GM19025 (cell line): ENCODE measurements at regions not wholly inside any gene's neighbourhood (a gene's known extent, or its start where the extent isn't known, plus 50 kb on each side); places are given as distances from the start of the nearest gene placed in this dataset.
"Not testable (repeated sequence)": the region's sequence is repeated elsewhere in the genome, so short reads cannot be mapped to it uniquely, and the experiment has no call there.

Source experiments
- ATAC-seq: cut with Tn5 transposase; IDR thresholded peaks from one replicate; pipeline ENCODE4 v1.9.1; 2021; ENCODE audit warnings: mild to moderate bottlenecking, low read depth, moderate library complexity; ENCODE audit not compliant: unreplicated experiment

DNA sequence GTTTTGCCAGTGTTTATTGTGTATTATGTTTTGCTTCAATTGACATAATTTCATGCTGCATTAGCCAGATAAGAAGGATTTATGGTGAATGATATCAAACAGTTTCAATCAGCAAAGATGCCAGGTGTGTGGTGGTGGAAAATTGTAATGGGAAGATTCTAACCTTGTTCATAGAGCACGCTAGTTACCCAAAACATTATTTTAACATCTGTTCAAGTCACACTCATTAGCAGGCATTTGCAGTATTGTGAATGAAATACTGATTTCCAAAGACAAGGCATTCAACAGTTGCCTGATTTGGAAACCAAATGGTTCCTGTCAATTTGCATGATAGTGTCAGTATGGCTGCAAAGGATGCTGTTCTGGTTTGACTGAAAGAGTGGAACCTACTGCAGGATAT is 129.7 kb downstream of the EPC1 start:
- ATAC-seq: no peak

DNA sequence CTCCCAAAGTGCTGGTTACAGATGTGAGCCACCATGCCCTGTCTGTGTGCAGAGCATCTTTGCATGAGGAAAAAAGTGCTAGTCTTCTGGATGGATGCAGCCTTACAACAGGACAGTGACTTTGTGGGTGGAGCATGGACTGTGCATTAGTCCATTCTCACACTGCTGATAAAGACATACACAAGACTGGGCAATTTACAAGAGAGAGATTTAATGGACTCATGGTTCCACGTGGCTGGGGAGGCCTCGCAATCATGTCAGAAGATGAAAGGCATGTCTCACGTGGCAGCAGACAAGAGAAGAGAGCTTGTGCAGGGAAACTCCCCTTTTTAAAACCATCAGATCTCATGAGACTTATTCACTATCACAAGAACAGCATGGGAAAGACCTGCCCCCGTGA is 133.1 kb downstream of the EPC1 start:
- not testable (repeated sequence) for ATAC-seq

DNA sequence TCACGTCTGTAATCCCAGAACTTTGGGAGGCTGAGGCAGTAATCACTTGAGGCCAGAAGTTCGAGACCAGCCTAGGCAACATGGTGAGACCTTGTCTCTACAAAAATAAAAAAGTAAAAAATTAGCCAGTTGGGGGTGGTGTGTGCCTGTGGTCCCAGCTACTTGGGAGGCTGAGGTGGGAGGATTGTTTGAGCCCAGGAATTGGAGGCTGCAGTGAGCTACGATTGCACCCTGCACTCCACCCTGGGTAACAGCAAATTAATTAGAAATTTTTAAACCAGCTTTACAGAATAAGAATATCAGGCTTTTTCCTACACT is 136.0 kb downstream of the EPC1 start:
- no peak for ATAC-seq

DNA sequence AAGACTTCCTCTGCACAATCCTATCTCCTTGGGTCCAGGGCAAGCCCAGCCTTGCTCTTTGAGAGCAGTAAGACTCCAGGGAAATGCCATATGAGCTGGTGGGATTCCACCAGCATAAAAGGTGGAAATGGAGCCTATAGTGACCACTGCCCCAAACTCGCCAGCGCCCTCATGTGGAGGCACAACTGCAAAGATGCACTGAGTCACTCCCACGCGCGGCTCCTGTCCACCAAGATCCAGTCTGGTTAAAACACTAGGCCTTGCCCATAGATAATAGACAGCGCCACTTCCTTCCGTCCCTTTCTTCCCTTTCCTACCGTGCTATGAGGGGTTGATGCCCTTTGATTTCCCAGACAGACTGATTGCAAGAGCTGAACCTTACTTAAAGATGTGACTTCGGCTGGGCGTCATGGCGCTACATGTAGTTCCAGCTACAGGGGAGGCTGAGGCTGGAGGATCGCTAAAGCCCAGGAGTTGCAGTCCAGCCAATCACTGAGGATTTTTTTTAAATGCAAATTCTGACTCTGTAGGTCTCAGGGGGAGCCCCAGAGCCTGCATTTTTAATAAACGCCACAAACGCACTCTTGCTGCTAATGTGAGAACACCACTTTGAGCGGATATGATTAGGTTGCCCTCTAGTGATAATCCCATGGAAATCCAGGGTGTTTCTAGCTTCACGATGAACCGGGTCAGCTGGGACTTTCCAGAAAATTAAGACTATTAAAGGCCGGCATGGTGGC is 136.5 kb downstream of the EPC1 start:
- ATAC-seq: no peak

DNA sequence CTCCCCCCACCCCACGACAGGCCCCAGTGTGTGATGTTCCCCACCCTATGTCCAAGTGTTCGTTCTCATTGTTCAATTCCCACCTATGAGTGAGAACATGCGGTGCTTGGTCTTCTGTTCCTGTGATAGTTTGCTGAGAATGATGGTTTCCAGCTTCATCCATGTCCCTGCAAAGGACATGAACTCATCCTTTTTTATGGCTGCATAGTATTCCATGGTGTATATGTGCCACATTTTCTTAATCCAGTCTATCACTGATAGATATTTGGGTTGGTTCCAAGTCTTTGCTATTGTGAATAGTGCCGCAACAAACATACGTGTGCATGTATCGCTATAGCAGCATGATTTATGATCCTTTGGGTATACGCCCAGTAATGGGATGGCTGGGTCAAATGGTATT is 139.0 kb downstream of the EPC1 start:
- ATAC-seq: not testable (repeated sequence)

DNA sequence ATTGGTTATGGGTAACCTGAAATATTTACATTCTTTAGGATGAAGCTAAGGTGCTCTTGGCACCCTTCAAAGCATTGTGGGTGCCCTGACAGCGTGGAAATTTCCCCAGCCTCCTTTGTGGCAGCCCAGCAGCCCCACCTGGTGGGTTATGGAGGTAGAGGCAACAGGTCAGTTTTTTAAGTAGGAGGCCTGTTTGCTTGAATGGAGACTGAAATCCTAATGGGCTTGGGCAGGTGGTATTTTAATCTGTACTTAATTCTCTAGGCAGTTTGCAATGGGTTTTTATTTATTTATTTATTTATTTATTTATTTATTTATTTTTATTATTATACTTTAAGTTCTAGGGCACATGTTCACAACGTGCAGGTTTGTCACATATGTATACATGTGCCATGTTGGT is 139.4 kb downstream of the EPC1 start:
- ATAC-seq: no peak

DNA sequence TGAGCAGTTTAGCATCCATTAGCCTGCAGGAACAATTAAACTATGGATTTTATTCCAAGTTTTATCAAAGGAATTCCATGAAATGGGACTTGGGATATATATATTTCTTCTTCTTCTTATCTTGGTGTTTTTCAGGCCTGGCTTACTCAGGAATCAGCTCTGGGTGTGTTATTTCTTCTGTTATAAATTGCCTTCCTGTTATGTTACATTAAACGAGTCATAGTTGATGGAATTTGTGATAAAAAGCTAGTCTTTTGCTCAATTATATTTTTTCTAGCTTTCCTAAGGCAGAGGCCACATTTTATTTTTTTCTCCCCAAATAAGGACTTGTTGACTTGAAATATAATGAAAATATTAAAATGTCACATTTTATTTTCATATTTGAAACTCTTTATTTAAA is 141.3 kb downstream of the EPC1 start:
- ATAC-seq: no peak

DNA sequence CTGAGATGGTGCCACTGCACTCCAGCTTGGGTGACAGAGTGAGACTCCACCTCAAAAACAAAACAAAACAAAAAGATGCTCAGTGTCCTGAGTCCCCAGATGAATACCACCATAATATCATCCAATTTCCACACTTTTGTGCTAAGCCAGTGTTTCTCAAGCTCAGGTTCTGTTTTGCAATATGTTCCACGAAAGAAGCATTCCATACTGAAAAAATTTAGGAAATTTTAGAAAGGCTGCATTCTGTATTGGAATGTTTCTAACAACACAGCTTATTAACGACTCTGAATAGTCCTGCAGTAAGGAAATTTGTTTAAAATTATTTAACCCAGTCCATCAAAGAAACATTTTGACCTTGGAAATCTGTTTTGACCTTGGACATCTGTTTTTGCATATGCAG is 142.4 kb downstream of the EPC1 start:
- no peak for ATAC-seq

DNA sequence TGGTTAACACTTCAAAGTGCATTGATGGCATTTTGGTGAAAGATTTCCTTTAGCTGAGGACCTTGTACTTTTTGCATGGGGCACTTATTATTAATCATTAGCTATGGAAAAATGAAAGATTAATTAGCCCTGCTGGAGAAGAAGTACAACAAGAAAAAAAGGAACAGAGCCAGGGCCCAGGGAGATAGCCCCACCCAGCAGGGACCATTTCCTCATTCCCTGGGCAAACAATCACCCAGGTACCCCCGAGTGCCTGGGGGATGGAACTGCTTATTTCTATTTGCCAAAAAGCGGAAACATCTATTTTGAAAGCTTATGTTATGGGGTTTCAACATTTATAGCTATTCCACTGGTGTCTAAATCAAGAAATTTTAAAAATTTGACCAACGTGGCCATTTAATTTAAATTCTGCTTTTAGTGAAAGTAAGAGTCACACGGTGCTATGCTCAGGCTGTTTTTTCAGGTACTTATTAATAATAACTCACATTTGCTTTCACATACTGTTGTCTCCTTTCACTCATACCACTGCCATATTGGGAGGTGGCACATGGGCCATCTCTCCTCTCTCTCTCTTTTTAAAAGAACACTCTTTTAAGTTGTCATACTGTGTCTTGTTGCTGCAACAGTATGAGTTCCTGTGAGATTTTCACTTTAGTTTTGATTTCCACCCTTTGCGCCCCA is 143.6 kb upstream of the KIF5B start:
- no peak for ATAC-seq

DNA sequence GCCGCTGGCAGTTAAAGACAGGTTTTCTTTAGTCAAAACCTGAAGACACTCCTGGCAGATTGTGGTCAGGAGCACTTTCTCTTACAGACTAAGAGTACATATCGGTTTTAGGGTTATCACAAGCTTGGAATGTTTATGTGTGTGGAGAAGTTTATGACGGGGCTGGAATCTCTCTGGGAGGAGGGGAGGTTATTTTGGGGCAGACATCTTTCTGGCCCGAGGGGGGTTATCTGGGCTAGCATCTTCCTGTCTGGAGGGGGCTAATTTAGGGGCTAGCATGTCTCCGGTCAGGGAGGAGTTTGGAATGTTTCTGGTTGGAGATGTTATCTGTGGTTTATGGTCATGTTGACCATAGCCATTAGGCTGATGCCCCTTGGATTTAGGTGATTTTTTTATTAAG is 141.2 kb upstream of the KIF5B start:
- ATAC-seq: no peak

DNA sequence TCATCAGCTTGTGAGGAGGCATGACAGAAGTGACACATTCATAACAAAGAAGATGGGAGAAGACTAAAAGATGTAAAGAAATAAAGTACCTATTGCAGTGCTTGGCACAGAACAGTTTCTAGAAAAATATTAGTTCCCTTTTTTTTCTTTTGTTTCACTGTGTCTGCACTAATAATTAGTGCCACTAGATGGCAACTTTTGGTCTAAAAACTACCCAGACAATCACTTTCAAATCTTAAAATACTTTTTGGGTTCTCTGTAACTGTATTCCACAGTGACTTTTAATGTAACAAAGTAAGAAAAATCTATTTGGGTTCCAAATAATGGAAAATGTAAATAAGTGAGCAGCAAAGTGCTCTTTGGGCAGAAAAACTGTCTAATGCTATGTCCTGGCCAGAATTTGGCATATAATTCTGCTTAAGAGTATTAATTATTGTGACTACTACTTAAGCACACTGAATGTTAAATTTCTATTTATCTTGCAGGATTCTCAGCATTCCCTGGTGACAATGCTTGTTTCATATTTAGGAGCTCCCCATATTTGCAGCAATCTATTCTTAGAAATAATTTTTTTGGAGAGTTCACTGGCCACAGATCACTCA is 134.8 kb upstream of the KIF5B start:
- ATAC-seq: no peak

DNA sequence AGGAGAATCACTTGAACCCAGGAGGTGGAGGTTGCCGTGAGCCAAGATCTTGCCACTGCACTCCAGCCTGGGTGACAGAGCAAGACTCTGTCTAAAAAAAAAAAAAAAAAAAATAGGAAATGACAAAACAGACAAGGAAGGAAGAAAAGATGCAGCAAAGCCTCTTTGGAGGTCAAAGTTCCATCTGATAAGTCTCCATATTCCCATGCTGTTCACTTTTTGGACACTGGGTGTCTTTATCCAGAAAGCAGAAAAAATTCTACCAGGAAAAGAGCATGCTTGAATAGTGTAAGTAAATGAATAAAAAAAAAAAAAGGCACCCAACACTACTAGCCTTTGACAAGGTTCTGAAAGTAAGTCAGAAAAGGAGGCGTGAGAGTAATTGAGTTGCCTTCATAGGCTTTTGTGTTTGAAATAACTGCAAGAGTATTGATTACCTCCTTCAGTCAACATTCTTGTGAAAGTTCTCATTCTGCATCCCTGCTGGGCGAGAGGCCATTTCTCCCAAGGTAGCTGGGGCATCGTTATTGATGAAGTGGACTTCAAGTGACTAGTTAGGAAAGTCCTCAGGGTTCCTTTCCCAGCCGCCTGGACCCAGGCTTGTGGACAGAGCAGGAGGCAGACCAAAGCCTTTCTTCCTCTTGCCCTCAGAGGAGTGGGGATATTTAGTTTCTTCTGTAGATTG is 133.3 kb upstream of the KIF5B start:
- no peak for ATAC-seq

DNA sequence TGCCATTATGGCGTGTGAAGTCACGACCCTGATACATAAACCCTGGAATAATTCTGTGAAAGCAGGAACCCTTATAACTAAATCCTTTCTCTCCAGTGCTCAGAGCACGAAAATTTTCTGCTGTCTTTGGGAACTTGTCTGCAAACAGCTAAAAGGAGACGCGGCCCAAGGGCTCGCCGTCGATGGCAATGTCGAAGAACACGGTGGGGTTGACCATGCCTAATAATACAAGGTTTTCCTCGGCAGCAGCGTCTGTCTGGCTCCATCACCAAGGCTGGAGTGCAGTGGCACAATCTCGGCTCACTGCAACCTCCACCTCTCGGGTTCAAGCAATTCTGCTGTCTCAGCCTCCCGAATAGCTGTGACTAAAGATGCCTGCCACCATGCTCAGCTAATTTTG is 132.4 kb upstream of the KIF5B start:
- ATAC-seq: not testable (repeated sequence)

DNA sequence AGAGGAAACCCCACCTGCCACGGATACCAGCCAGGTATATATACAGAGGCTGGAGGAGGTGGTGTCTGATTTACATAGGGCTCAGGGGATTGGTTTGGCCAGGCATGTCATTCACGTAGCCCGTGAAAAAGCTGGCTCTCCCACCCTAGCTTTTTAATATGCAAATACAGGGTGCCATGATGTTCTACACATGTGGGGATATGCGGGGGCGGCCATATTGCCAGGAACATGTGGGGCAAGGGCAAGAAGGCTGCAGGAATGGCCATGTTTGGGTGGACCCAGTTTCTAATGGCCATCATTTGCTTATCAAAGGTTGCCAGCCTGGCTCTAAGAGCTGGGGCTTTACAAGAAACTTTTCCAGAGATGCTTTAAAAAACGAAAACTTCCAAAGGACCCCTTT is 131.5 kb upstream of the KIF5B start:
- no peak for ATAC-seq

DNA sequence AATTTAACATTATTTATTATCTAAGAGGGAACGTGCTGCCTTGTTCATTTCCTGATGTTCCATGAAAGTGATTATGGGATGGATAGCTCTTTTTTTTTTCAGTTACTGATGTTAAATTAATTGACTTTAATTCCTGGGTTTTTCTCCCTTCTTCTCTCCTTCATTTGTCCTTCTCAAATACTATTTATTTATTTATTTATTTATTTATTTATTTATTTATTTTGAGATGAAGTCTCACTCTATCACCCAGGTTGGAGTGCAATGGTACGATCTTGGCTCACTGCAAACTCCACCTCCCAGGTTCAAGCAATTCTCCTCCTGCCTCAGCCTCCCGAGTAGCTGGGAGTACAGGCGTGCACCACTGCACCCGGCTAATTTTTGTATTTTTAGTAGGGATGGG is 127.4 kb upstream of the KIF5B start:
- ATAC-seq: not testable (repeated sequence)

DNA sequence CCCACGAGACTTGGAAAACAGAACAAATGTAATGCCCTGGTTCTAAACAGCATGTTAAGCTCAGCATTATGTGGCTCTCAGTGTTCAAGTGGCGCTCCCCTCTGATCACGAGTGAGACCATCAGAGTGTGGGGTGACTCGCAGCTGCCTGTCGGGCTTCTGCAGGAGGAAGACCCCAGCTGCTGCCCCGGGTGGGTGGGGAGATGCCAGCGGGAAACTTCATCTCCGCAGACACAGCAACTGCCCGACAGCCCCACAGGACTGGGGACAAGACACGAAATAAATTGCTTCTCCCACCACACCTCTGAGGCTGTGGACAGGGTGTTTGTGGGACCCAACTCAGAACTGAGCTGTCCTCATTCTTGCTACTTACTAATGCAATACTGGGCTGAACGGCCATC is 126.3 kb upstream of the KIF5B start:
- ATAC-seq: no peak

DNA sequence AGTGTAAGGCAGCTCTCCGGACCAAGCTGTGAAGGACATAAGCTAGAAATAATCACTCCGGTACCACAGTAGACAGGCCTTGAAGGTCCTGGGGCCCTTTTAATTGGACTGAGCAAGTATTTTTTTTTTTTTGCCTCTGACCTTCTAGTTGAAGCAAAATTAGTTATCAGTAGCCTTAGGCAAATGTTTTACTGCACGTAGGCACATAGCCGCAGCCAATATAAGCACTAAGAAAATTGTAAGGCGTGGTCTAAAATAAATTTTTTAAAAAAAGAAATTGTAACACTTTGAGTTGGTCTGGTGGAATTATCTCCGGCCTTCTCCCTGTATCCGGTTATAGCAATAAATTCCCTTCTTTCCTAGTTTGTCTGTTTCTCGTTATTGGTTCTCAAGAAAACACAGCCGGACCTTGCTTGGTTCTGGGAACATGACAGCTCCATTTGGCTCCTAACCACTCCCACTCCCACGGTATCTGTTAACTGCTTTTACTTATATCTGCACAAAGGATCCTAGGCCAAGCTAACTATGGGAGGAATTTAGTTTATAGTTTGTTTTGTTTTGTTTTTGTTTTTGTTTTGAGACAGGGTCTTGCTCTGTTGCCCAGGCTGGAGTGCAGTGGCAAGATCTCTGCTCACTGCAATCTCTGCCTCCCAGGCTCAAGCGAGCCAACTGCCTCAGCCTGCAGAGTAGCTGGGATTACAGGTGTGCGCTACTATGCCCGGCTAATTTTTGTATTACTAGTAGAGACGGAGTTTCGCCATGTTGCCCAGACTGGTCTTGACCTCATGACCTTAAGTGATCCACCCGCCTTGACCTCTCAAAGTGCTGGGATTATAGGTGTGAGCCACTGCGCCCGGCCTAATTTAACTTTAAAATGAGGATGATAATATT is 124.4 kb upstream of the KIF5B start:
- no peak for ATAC-seq

DNA sequence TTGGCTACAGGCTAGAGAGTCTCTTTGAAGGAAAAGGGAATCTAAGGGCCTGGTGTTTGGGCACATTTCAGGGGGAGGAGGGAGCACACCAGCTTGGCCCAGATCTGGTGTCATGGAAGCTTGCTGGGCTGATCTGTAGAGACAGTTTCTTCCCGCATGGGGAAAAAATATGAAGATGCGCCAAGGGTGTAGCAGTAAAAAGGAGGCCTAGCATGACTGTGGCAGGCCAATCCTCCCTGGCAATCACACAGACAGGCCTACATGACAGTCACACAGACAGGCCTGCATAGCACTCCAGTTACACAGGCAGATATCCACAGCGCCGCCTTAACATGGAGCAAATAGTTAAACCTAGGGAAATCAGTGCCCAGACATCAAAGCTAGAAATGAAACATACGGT is 123.6 kb upstream of the KIF5B start:
- no peak for ATAC-seq

DNA sequence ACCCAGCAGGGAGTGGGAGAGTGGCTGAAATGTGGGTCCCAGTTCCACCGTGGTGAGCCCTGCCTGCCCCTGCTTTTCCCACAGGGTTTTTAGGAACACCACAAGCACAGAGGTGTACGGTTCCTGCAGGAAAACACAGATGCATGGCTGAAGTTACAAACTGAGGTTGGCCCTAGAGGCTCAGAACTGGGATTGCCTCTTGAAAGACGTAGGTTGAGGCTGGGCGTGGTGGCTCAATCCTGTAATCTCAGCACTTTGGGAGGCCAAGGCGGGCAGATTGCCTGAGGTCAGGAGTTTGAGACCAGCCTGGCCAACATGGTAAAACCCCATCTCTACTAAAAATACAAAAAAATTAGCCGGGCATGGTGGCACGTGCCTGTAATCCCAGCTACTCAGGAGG is 121.4 kb upstream of the KIF5B start:
- not testable (repeated sequence) for ATAC-seq

DNA sequence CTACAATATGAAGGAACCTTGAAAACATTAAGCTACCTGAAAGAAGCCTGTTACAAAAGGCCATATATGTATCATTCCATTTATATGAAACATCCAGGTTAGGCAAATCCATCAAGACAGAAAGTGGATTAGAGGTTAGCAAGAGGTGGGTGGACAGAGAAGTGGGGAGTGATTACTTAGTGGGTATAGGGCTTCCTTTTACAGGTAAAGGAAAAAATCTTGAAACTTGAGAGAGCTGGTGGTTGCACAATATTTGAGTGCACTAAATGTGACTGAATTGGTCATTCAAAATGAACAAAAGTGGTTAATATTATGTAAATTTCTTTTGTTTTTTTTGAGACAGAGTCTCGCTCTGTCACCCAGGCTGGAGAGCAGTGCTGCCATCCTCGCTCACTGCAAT is 119.4 kb upstream of the KIF5B start:
- ATAC-seq: no peak
